WTC11 (cell line): ENCODE measurements at regions not wholly inside any gene's neighbourhood (a gene's known extent, or its start where the extent isn't known, plus 50 kb on each side); places are given as distances from the start of the nearest gene placed in this dataset.

Experiments used
- ATAC-seq: fragments of 200-7000 bp; cut with Tn5 transposase; 2 replicates; pipeline ENCODE4 v1.10.0; 2021; ENCODE audit warnings: mild to moderate bottlenecking, moderate library complexity
- CTCF ChIA-PET: fragments of 300-600 bp; sonication (Branson Sonifier 250); formaldehyde crosslinking; loops from one replicate; lab custom pipeline; 2021; ENCODE audit warnings: antibody characterized with exemption; lab: Charles Lee
- POLR2A ChIA-PET: fragments of 350-600 bp; sonication (Branson Sonifier 250); formaldehyde crosslinking; loops from one replicate; lab custom pipeline; 2021; ENCODE audit warnings: antibody characterized with exemption; lab: Charles Lee
- DNase-seq: peaks from one replicate; pipeline ENCODE4 v3.0.0; 2021; ENCODE audit warnings: low spot score
- H3K27ac Mint-ChIP-seq: 2 replicates; pipeline ENCODE4 v1.8.0; 2021; ENCODE audit warnings: mixed read lengths
- H3K27me3 Mint-ChIP-seq: 2 replicates; pipeline ENCODE4 v1.8.0; 2021; ENCODE audit warnings: low read depth, mild to moderate bottlenecking, moderate library complexity, mixed read lengths
- H3K36me3 Mint-ChIP-seq: 2 replicates; pipeline ENCODE4 v1.8.0; 2021; ENCODE audit warnings: mixed read lengths
- H3K4me1 Mint-ChIP-seq: 2 replicates; pipeline ENCODE4 v1.8.0; 2022; ENCODE audit warnings: mixed read lengths
- H3K4me3 Mint-ChIP-seq: 2 replicates; pipeline ENCODE4 v1.8.0; 2021; ENCODE audit warnings: mild to moderate bottlenecking, moderate library complexity, mixed read lengths
- H3K9me3 Mint-ChIP-seq: 2 replicates; pipeline ENCODE4 v1.8.0; 2021; ENCODE audit warnings: mixed read lengths
- ATF3 ChIP-seq: sonication (generic); formaldehyde crosslinking; conservative IDR thresholded peaks from 2 replicates; pipeline ENCODE4 v1.8.1; 2022; ENCODE audit warnings: mild to moderate bottlenecking, missing genetic modification reagents
- EMX1 ChIP-seq: fragments of 250-450 bp; sonication (Bioruptor Pico); IDR thresholded peaks from 2 replicates; pipeline ENCODE4 v1.8.0; 2021; ENCODE audit warnings: mild to moderate bottlenecking
- ERG ChIP-seq: fragments of 250-450 bp; sonication (Bioruptor Pico); IDR thresholded peaks from 2 replicates; pipeline ENCODE4 v1.8.0; 2021; ENCODE audit warnings: mild to moderate bottlenecking
- FOXP4 ChIP-seq: sonication (generic); formaldehyde crosslinking; IDR thresholded peaks from 2 replicates; pipeline ENCODE4 v1.8.0; 2022; ENCODE audit warnings: mild to moderate bottlenecking, missing genetic modification reagents
- JAZF1 ChIP-seq: fragments of 250-450 bp; sonication (Bioruptor Pico); IDR thresholded peaks from 2 replicates; pipeline ENCODE4 v1.9.0; 2021; ENCODE audit warnings: moderate library complexity, mild to moderate bottlenecking, inconsistent platforms
- NFATC4 ChIP-seq: fragments of 250-450 bp; sonication (Bioruptor Pico); IDR thresholded peaks from 2 replicates; pipeline ENCODE4 v1.9.0; 2021; ENCODE audit warnings: mild to moderate bottlenecking
- NFYB ChIP-seq: sonication (generic); formaldehyde crosslinking; conservative IDR thresholded peaks from 2 replicates; pipeline ENCODE4 v1.8.0; 2022; ENCODE audit warnings: low read depth, missing genetic modification reagents
- NR2C2 ChIP-seq: sonication (generic); formaldehyde crosslinking; IDR thresholded peaks from 2 replicates; pipeline ENCODE4 v1.8.0; 2022; ENCODE audit warnings: mild to moderate bottlenecking, missing genetic modification reagents
- RORB ChIP-seq: fragments of 250-450 bp; sonication (Bioruptor Pico); IDR thresholded peaks from 2 replicates; pipeline ENCODE4 v1.9.0; 2021; ENCODE audit warnings: mild to moderate bottlenecking
- ZBTB21 ChIP-seq: sonication (generic); formaldehyde crosslinking; IDR thresholded peaks from 2 replicates; pipeline ENCODE4 v1.8.1; 2023; ENCODE audit warnings: mild to moderate bottlenecking, missing genetic modification reagents, borderline replicate concordance
- ZBTB43 ChIP-seq: sonication (generic); formaldehyde crosslinking; IDR thresholded peaks from 2 replicates; pipeline ENCODE4 v1.8.1; 2023; ENCODE audit warnings: mild to moderate bottlenecking, missing genetic modification reagents
- ZNF317 ChIP-seq: sonication (generic); formaldehyde crosslinking; IDR thresholded peaks from 2 replicates; pipeline ENCODE4 v1.8.1; 2023; ENCODE audit warnings: low read depth, mild to moderate bottlenecking, moderate library complexity, missing genetic modification reagents, borderline replicate concordance
- ZNF396 ChIP-seq: fragments of 250-450 bp; sonication (Bioruptor Pico); IDR thresholded peaks from 2 replicates; pipeline ENCODE4 v1.8.0; 2021; ENCODE audit warnings: mild to moderate bottlenecking, moderate library complexity, borderline replicate concordance
- ZNF532 ChIP-seq: fragments of 250-450 bp; sonication (Bioruptor Pico); IDR thresholded peaks from 2 replicates; pipeline ENCODE4 v1.9.0; 2021; ENCODE audit warnings: mild to moderate bottlenecking, borderline replicate concordance
- ZSCAN18 ChIP-seq: fragments of 250-450 bp; sonication (Bioruptor Pico); IDR thresholded peaks from 2 replicates; pipeline ENCODE4 v2.1.2; 2022; ENCODE audit warnings: mild to moderate bottlenecking, moderate library complexity

- TF ChIP-seq ZNF532 (CRISPR knock-in tag), result no peak
- no peak for TF ChIP-seq ZSCAN18
These were observed 556.8 kb upstream of the PCDH10 start (continued) for GRCh38 chr4:132592340-132592739.

GRCh38 chr4:132592850-132593249 lies 556.2 kb upstream of the PCDH10 start:
- Mint-ChIP-seq H3K27ac (no peak overlapping the region), H3K36me3 (no peaks in the 10 kb centered on the region; the same call in 1 of the 2 replicates), H3K27me3 (no peaks in the 10 kb centered on the region), H3K4me1 (no peaks in the 10 kb centered on the region), H3K9me3 (peaks cover 14% of the 10 kb centered on the region), H3K4me3 (no peak overlapping the region)
- CTCF ChIA-PET, result no interaction called here
- POLR2A ChIA-PET, result no interaction called here
- TF ChIP-seq ZNF396 (CRISPR knock-in tag), result no peak
- no peak for TF ChIP-seq FOXP4 (CRISPR knock-in tag)
- no peak for TF ChIP-seq ZBTB21 (CRISPR knock-in tag)
- no peak for TF ChIP-seq RORB (CRISPR knock-in tag)
- TF ChIP-seq ZSCAN18, result no peak
- TF ChIP-seq NR2C2 (CRISPR knock-in tag), result no peak
- no peak for TF ChIP-seq ZNF317
- no peak for TF ChIP-seq ERG (CRISPR knock-in tag)
- no peak for TF ChIP-seq JAZF1
- no peak for TF ChIP-seq NFYB
- TF ChIP-seq ATF3, result no peak
- no peak for TF ChIP-seq NFATC4 (CRISPR knock-in tag)
- no peak for TF ChIP-seq ZBTB43 (CRISPR knock-in tag)
- no peak for TF ChIP-seq EMX1
- DNase-seq (no peak), ATAC-seq (no peak)
